ENCODE measurements at regions not wholly inside any gene's neighbourhood (a gene's known extent, or its start where the extent isn't known, plus 50 kb on each side); places are given as distances from the start of the nearest gene placed in this dataset.

DNA sequence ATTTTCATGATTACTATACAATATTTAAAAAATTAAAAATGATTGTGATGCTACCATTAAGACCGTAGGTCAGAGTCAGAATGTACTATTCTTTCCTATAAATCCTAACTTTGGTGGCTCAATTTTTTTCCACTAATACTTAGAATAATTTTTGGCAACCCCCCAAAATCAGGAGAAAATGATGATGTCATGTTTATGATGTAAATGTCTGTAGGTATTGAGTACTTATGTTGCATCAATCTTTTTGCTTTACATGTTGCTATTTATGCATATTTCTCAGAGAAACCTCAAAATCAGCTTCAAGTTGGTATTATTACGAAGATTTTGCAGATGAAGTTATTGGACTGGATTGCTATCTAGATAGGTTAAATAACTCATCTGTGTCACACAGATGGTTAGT, 371.2 kb downstream of the ADGRL2 start:
- no peaks in the 10 kb centered on the region for H3K4me1 Mint-ChIP-seq
- H3K27ac Mint-ChIP-seq (ENCODE audit: unreplicated experiment) = no peak overlapping the region
- DNase-seq (ENCODE audit: low read depth, low spot score) = no peak
- TF ChIP-seq, protein P1, sequence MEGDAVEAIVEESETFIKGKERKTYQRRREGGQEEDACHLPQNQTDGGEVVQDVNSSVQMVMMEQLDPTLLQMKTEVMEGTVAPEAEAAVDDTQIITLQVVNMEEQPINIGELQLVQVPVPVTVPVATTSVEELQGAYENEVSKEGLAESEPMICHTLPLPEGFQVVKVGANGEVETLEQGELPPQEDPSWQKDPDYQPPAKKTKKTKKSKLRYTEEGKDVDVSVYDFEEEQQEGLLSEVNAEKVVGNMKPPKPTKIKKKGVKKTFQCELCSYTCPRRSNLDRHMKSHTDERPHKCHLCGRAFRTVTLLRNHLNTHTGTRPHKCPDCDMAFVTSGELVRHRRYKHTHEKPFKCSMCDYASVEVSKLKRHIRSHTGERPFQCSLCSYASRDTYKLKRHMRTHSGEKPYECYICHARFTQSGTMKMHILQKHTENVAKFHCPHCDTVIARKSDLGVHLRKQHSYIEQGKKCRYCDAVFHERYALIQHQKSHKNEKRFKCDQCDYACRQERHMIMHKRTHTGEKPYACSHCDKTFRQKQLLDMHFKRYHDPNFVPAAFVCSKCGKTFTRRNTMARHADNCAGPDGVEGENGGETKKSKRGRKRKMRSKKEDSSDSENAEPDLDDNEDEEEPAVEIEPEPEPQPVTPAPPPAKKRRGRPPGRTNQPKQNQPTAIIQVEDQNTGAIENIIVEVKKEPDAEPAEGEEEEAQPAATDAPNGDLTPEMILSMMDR (conservative IDR thresholded peaks at IDR 0.05) = no peak
- H3K36me3 Mint-ChIP-seq (ENCODE audit: low read depth) = no peaks in the 10 kb centered on the region
- no peak overlapping the region for H3K4me3 Mint-ChIP-seq
- H3K27me3 Mint-ChIP-seq (ENCODE audit: low read depth) = no peaks in the 10 kb centered on the region
- H3K9me3 Mint-ChIP-seq = peaks cover 5% of the 10 kb centered on the region

- TF ChIP-seq, protein P1 (conservative IDR thresholded peaks at IDR 0.05) = no peak
- DNase-seq (ENCODE audit: low read depth, low spot score) = no peak
- no peaks in the 10 kb centered on the region for H3K36me3 Mint-ChIP-seq (ENCODE audit: low read depth)
- no peak overlapping the region for H3K27ac Mint-ChIP-seq (ENCODE audit: unreplicated experiment)
- no peaks in the 10 kb centered on the region for H3K27me3 Mint-ChIP-seq (ENCODE audit: low read depth)
- no peak overlapping the region for H3K4me3 Mint-ChIP-seq
- no peaks in the 10 kb centered on the region for H3K4me1 Mint-ChIP-seq
- H3K9me3 Mint-ChIP-seq = peaks cover 2% of the 10 kb centered on the region
These were observed 367.7 kb downstream of the ADGRL2 start for GRCh38 chr1:82168482-82168881.

DNA sequence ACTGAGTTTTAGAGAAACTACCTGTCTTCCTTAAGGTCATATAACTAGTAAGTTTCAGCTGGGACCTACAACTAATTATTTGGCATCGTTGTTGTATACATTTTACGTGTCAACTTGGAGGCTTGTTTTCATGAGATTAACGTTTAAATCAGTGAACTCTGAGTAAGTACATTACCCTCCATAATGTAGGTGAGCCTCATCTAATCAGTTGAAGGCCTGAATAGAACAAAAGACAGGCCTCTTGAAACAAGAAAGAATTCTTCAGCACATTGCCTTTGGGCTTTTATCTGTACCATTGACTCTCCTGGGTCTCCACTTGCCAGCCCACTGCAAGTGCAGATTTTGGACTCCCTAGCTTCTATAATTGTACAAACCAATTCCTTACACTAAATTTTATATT, 364.6 kb downstream of the ADGRL2 start:
- H3K27ac Mint-ChIP-seq (ENCODE audit: unreplicated experiment) = no peak overlapping the region
- no peak for DNase-seq (ENCODE audit: low read depth, low spot score)
- H3K4me3 Mint-ChIP-seq = no peak overlapping the region
- H3K4me1 Mint-ChIP-seq = peaks cover 22% of the 10 kb centered on the region
- TF ChIP-seq, protein P1 (conservative IDR thresholded peaks at IDR 0.05) = no peak
- H3K9me3 Mint-ChIP-seq = no peaks in the 10 kb centered on the region
- H3K27me3 Mint-ChIP-seq (ENCODE audit: low read depth) = no peaks in the 10 kb centered on the region
- no peaks in the 10 kb centered on the region for H3K36me3 Mint-ChIP-seq (ENCODE audit: low read depth)

GRCh38 chr1:82162486-82163420, 362.0 kb downstream of the ADGRL2 start:
- Mint-ChIP-seq H3K27ac (ENCODE audit: unreplicated experiment) (no peak overlapping the region), H3K4me1 (peaks cover 22% of the 10 kb centered on the region), H3K36me3 (ENCODE audit: low read depth) (no peaks in the 10 kb centered on the region), H3K9me3 (no peaks in the 10 kb centered on the region), H3K27me3 (ENCODE audit: low read depth) (no peaks in the 10 kb centered on the region), H3K4me3 (peak overlapping the region; percentile 5)
- DNase-seq (ENCODE audit: low read depth, low spot score) = no peak
- TF ChIP-seq, protein P1 (conservative IDR thresholded peaks at IDR 0.05) = no peak

DNA sequence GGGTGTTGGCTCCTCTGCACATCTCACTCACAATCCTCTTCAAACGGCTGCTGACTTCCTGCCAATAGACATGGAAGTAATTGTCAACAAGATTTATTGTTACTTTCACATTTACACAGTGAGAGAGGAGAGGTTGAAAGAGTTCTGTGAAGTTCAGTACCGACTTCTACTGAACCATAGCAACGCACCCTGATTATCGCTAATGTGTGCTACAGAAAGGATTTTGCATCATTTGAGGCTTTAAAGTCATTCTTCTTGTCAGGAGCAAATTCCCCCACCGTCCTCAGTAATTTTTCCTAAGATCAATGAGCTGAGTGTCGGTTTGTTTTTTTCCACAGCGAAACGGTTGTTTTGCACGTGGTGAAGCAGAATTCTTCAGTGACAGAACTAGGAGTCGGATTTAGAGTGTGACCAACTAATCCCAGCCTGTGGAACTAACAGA, 361.0 kb downstream of the ADGRL2 start:
- H3K4me1 Mint-ChIP-seq = peaks cover 22% of the 10 kb centered on the region
- TF ChIP-seq, protein P1 (conservative IDR thresholded peaks at IDR 0.05) = no peak
- no peaks in the 10 kb centered on the region for H3K36me3 Mint-ChIP-seq (ENCODE audit: low read depth)
- DNase-seq (ENCODE audit: low read depth, low spot score) = no peak
- no peaks in the 10 kb centered on the region for H3K9me3 Mint-ChIP-seq
- H3K27ac Mint-ChIP-seq (ENCODE audit: unreplicated experiment) = peak overlapping the region; percentile 73
- no peaks in the 10 kb centered on the region for H3K27me3 Mint-ChIP-seq (ENCODE audit: low read depth)
- H3K4me3 Mint-ChIP-seq = no peak overlapping the region
